Embryonic facial prominence (tissue), 1 donor: ENCODE measurements at regions not wholly inside any gene's neighbourhood (a gene's known extent, or its start where the extent isn't known, plus 50 kb on each side); places are given as distances from the start of the nearest gene placed in this dataset.
"Not testable (repeated sequence)": the region's sequence is repeated elsewhere in the genome, so short reads cannot be mapped to it uniquely, and the experiment has no call there.

Experiments used
- DNase-seq: peaks from one replicate; pipeline ENCODE4 v3.0.0-alpha.2; 2016; ENCODE audit errors: extremely low spot score

- DNase-seq = no peak
Observed at GRCh38 chr2:3036432-3037125, 341.0 kb downstream of the EIPR1 start.

- DNase-seq = no peak
Observed at GRCh38 chr2:3035385-3036050, 342.1 kb downstream of the EIPR1 start.

- DNase-seq = no peak
Observed at GRCh38 chr2:3034856-3035255, 342.8 kb downstream of the EIPR1 start.

GRCh38 chr2:3034396-3034795 is 343.2 kb downstream of the EIPR1 start:
- no peak for DNase-seq

- no peak for DNase-seq
Observed at GRCh38 chr2:3033315-3033714, 344.3 kb downstream of the EIPR1 start.

GRCh38 chr2:3030791-3031190 is 346.8 kb downstream of the EIPR1 start:
- not testable (repeated sequence) for DNase-seq

GRCh38 chr2:3025984-3026383 is 351.6 kb downstream of the EIPR1 start:
- no peak for DNase-seq

- DNase-seq = no peak
Observed at GRCh38 chr2:3025261-3025660, 352.4 kb downstream of the EIPR1 start.

GRCh38 chr2:3024401-3024935 is 353.1 kb downstream of the EIPR1 start:
- no peak for DNase-seq

- DNase-seq = no peak
Observed at GRCh38 chr2:3023531-3023930, 354.1 kb downstream of the EIPR1 start.

GRCh38 chr2:3022841-3023372 is 354.7 kb downstream of the EIPR1 start:
- no peak for DNase-seq

GRCh38 chr2:3021720-3022119 is 355.9 kb downstream of the EIPR1 start:
- no peak for DNase-seq

GRCh38 chr2:3010001-3010400 is 367.6 kb downstream of the EIPR1 start:
- no peak for DNase-seq

GRCh38 chr2:3009483-3009882 is 368.1 kb downstream of the EIPR1 start:
- DNase-seq = no peak

GRCh38 chr2:3009005-3009404 is 368.6 kb downstream of the EIPR1 start:
- DNase-seq = no peak

GRCh38 chr2:3008561-3008960 is 369.1 kb downstream of the EIPR1 start:
- DNase-seq = no peak

- DNase-seq = no peak
Observed at GRCh38 chr2:3007135-3007534, 370.5 kb downstream of the EIPR1 start.

GRCh38 chr2:3005859-3006501 is 371.6 kb downstream of the EIPR1 start:
- DNase-seq = no peak

GRCh38 chr2:3001615-3002560 is 375.7 kb downstream of the EIPR1 start:
- DNase-seq = no peak

- DNase-seq = no peak
Observed at GRCh38 chr2:3000968-3001367, 376.6 kb downstream of the EIPR1 start.

GRCh38 chr2:3000125-3000524 is 377.5 kb downstream of the EIPR1 start:
- no peak for DNase-seq
